Neural cell (in vitro differentiated cells): ENCODE measurements at regions not wholly inside any gene's neighbourhood (a gene's known extent, or its start where the extent isn't known, plus 50 kb on each side); places are given as distances from the start of the nearest gene placed in this dataset.

Source experiments
- H2AFZ ChIP-seq: fragments of 200-600, 300-800 bp; sonication (generic), shearing (Covaris generic); 2 replicates; pipeline ENCODE4 v1.6.0; 2014; ENCODE audit warnings: low read depth, mild to moderate bottlenecking, antibody characterized with exemption, low read length, moderate library complexity
- H3F3A ChIP-seq: fragments of 200-600 bp; shearing (Covaris generic); 2 replicates; pipeline ENCODE4 v1.6.1; 2016; ENCODE audit warnings: mild to moderate bottlenecking, moderate library complexity, mixed read lengths, antibody characterized with exemption, low read length; ENCODE audit not compliant: insufficient read depth, poor library complexity, severe bottlenecking
- H3K27ac ChIP-seq: fragments of 200-600, 300-800 bp; sonication (generic), shearing (Covaris generic); 2 replicates; pipeline ENCODE4 v1.5.1; 2014; ENCODE audit warnings: mild to moderate bottlenecking, low read length, moderate library complexity
- H3K27me3 ChIP-seq: fragments of 300-800, 200-600 bp; sonication (generic), shearing (Covaris generic); 2 replicates; pipeline ENCODE4 v1.6.0; 2014; ENCODE audit warnings: mild to moderate bottlenecking, low read depth, low read length, moderate library complexity; ENCODE audit not compliant: insufficient read depth
- H3K36me3 ChIP-seq: fragments of 300-800, 200-600 bp; sonication (generic), shearing (Covaris generic); 2 replicates; pipeline ENCODE4 v1.5.1; 2014; ENCODE audit warnings: mild to moderate bottlenecking, antibody characterized with exemption, low read length, moderate library complexity; ENCODE audit not compliant: insufficient read depth
- H3K4me2 ChIP-seq: fragments of 300-800, 200-600 bp; sonication (generic), shearing (Covaris generic); 2 replicates; pipeline ENCODE4 v1.6.0; 2014; ENCODE audit warnings: mild to moderate bottlenecking, low read length
- H3K4me3 ChIP-seq: fragments of 300-800, 200-600 bp; sonication (generic), shearing (Covaris generic); 2 replicates; pipeline ENCODE4 v1.5.1; 2014; ENCODE audit warnings: mild to moderate bottlenecking, low read length, moderate library complexity
- H3K79me2 ChIP-seq: fragments of 200-600 bp; shearing (Covaris generic); replicated peaks from 2 replicates; pipeline ENCODE4 v1.6.0; 2014; ENCODE audit warnings: mild to moderate bottlenecking, low read length, moderate library complexity; ENCODE audit not compliant: insufficient read depth
- H3K9ac ChIP-seq: fragments of 300-800, 200-600 bp; sonication (generic), shearing (Covaris generic); 2 replicates; pipeline ENCODE4 v1.6.1; 2016; ENCODE audit warnings: mild to moderate bottlenecking, low read length, mixed read lengths
- H3K9me2 ChIP-seq: fragments of 200-600 bp; shearing (Covaris generic); 2 replicates; pipeline ENCODE4 v1.6.1; 2016; ENCODE audit warnings: mild to moderate bottlenecking, low read length, mixed read lengths; ENCODE audit not compliant: insufficient read depth
- H3K9me3 ChIP-seq: fragments of 200-600, 300-800 bp; sonication (generic), shearing (Covaris generic); 2 replicates; pipeline ENCODE4 v1.6.1; 2016; ENCODE audit warnings: mild to moderate bottlenecking, mixed run types, low read length, moderate library complexity, mixed read lengths
- H4K20me1 ChIP-seq: fragments of 200-600 bp; shearing (Covaris generic); 2 replicates; pipeline ENCODE4 v1.6.1; 2016; ENCODE audit warnings: mild to moderate bottlenecking, mixed run types; ENCODE audit not compliant: insufficient read depth
- CTCF ChIP-seq: fragments of 450-650 bp; IDR thresholded peaks from 2 replicates; pipeline ENCODE4 v1.5.1; 2014; ENCODE audit warnings: antibody characterized with exemption, mild to moderate bottlenecking, moderate library complexity; ENCODE audit not compliant: poor library complexity, severe bottlenecking
- EP300 ChIP-seq: fragments of 450-650 bp; conservative IDR thresholded peaks from 2 replicates; pipeline ENCODE4 v1.6.1; 2014; ENCODE audit warnings: antibody characterized with exemption, mild to moderate bottlenecking, moderate library complexity; ENCODE audit not compliant: poor library complexity, severe bottlenecking
- EZH2 ChIP-seq: fragments of 200-600, 300-800 bp; shearing (Covaris generic), sonication (generic); IDR thresholded peaks from 2 replicates; pipeline ENCODE4 v1.6.1; 2014; ENCODE audit warnings: antibody characterized with exemption, low read length, borderline replicate concordance, mild to moderate bottlenecking; ENCODE audit not compliant: insufficient read depth, poor library complexity, severe bottlenecking
- MXI1 ChIP-seq: fragments of 450-650 bp; conservative IDR thresholded peaks from 2 replicates; pipeline ENCODE4 v1.6.1; 2014; ENCODE audit warnings: antibody characterized with exemption, mild to moderate bottlenecking; ENCODE audit not compliant: poor library complexity, severe bottlenecking
- POLR2AphosphoS5 ChIP-seq: IDR thresholded peaks from 2 replicates; pipeline ENCODE4 v1.6.1; 2012
- RAD21 ChIP-seq: fragments of 450-650 bp; conservative IDR thresholded peaks from 2 replicates; pipeline ENCODE4 v1.6.1; 2014; ENCODE audit warnings: antibody characterized with exemption, mild to moderate bottlenecking, moderate library complexity
- REST ChIP-seq: IDR thresholded peaks from 2 replicates; pipeline ENCODE4 v1.6.1; 2012; ENCODE audit warnings: borderline replicate concordance
- SMC3 ChIP-seq: fragments of 450-650 bp; conservative IDR thresholded peaks from 2 replicates; pipeline ENCODE4 v1.6.1; 2014; ENCODE audit warnings: antibody characterized with exemption, mild to moderate bottlenecking, moderate library complexity; ENCODE audit not compliant: poor library complexity
- TAF1 ChIP-seq: IDR thresholded peaks from 2 replicates; pipeline ENCODE4 v1.6.1; 2012; ENCODE audit warnings: low read depth

- no peaks in the 10 kb centered on the region for H3K27me3 ChIP-seq
- H3F3A ChIP-seq, result no peaks in the 10 kb centered on the region
- TF ChIP-seq MXI1 (no peak), TAF1 (no peak), REST (no peak), EP300 (no peak)
- peaks cover 4% of the 10 kb centered on the region for H3K9me3 ChIP-seq
- H3K9ac ChIP-seq, result no peak overlapping the region
- H4K20me1 ChIP-seq, result no peaks in the 10 kb centered on the region
- H3K4me3 ChIP-seq, result no peak overlapping the region
- H3K79me2 ChIP-seq, result no peaks in the 10 kb centered on the region
- no peak overlapping the region for H2AFZ ChIP-seq
- H3K4me2 ChIP-seq, result no peak overlapping the region
- H3K9me2 ChIP-seq, result no peaks in the 10 kb centered on the region
- H3K36me3 ChIP-seq, result no peaks in the 10 kb centered on the region
- H3K27ac ChIP-seq, result no peak overlapping the region
Measured at GRCh38 chr5:174644436-174644835, 79.9 kb upstream of the MSX2 start.

- Histone ChIP-seq H3K4me3 (no peak overlapping the region), H3K27me3 (no peaks in the 10 kb centered on the region), H4K20me1 (no peaks in the 10 kb centered on the region), H3K9me2 (no peaks in the 10 kb centered on the region), H3K9me3 (peaks cover 4% of the 10 kb centered on the region), H3K9ac (no peak overlapping the region), H3K4me2 (no peak overlapping the region), H3K36me3 (no peaks in the 10 kb centered on the region), H3K79me2 (no peaks in the 10 kb centered on the region), H2AFZ (no peak overlapping the region), H3K27ac (no peak overlapping the region), H3F3A (no peaks in the 10 kb centered on the region)
- TF ChIP-seq TAF1, result no peak
- no peak for TF ChIP-seq EP300
- no peak for TF ChIP-seq REST
- no peak for TF ChIP-seq MXI1
- TF ChIP-seq RAD21, result no peak
- TF ChIP-seq CTCF, result no peak
- TF ChIP-seq SMC3, result no peak
- no peak for TF ChIP-seq EZH2
- no peak for TF ChIP-seq POLR2AphosphoS5
Measured at GRCh38 chr5:174644923-174645322, 79.5 kb upstream of the MSX2 start.
